ENCODE measurements at regions not wholly inside any gene's neighbourhood (a gene's known extent, or its start where the extent isn't known, plus 50 kb on each side); places are given as distances from the start of the nearest gene placed in this dataset.

GRCh38 chr6:166693880-166694279, 66.8 kb upstream of the RPS6KA2 start:
- TF ChIP-seq POLR2A (IDR thresholded peaks at IDR 0.05): no peak
- TF ChIP-seq, protein P1, sequence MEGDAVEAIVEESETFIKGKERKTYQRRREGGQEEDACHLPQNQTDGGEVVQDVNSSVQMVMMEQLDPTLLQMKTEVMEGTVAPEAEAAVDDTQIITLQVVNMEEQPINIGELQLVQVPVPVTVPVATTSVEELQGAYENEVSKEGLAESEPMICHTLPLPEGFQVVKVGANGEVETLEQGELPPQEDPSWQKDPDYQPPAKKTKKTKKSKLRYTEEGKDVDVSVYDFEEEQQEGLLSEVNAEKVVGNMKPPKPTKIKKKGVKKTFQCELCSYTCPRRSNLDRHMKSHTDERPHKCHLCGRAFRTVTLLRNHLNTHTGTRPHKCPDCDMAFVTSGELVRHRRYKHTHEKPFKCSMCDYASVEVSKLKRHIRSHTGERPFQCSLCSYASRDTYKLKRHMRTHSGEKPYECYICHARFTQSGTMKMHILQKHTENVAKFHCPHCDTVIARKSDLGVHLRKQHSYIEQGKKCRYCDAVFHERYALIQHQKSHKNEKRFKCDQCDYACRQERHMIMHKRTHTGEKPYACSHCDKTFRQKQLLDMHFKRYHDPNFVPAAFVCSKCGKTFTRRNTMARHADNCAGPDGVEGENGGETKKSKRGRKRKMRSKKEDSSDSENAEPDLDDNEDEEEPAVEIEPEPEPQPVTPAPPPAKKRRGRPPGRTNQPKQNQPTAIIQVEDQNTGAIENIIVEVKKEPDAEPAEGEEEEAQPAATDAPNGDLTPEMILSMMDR (IDR thresholded peaks at IDR 0.05): no peak
- no peak for TF ChIP-seq POLR2AphosphoS5 (IDR thresholded peaks at IDR 0.05)

Data from upper lobe of left lung (tissue), 4 donors.